ENCODE measurements at regions not wholly inside any gene's neighbourhood (a gene's known extent, or its start where the extent isn't known, plus 50 kb on each side); places are given as distances from the start of the nearest gene placed in this dataset.

GRCh38 chr10:43706166-43706565, 57.5 kb upstream of the ZNF32 start:
- TF ChIP-seq EP300 (IDR thresholded peaks at IDR 0.05) (no peak), POLR2AphosphoS5 (IDR thresholded peaks at IDR 0.05) (no peak), POLR2A (IDR thresholded peaks at IDR 0.05; ENCODE audit: low read depth) (no peak)
- TF ChIP-seq, protein P1, sequence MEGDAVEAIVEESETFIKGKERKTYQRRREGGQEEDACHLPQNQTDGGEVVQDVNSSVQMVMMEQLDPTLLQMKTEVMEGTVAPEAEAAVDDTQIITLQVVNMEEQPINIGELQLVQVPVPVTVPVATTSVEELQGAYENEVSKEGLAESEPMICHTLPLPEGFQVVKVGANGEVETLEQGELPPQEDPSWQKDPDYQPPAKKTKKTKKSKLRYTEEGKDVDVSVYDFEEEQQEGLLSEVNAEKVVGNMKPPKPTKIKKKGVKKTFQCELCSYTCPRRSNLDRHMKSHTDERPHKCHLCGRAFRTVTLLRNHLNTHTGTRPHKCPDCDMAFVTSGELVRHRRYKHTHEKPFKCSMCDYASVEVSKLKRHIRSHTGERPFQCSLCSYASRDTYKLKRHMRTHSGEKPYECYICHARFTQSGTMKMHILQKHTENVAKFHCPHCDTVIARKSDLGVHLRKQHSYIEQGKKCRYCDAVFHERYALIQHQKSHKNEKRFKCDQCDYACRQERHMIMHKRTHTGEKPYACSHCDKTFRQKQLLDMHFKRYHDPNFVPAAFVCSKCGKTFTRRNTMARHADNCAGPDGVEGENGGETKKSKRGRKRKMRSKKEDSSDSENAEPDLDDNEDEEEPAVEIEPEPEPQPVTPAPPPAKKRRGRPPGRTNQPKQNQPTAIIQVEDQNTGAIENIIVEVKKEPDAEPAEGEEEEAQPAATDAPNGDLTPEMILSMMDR (IDR thresholded peaks at IDR 0.05): no peak
- 89% methylated on average over 6 of the region's 6 CpGs for WGBS
- Histone ChIP-seq H3K9me3 (no peaks in the 10 kb centered on the region), H3K4me3 (no peak overlapping the region), H3K36me3 (no peaks in the 10 kb centered on the region), H3K27me3 (no peaks in the 10 kb centered on the region), H3K27ac (replicated peaks in 1 of 4) (no peak overlapping the region), H3K4me1 (peaks cover 0 to 14% (median 6%) of the 10 kb centered on the region in 4 donors)
- intact Hi-C loops (cut with DNase I): no loop called here
- DNase-seq (ENCODE audit: extremely low spot score): no peak

GRCh38 chr10:43703286-43703685, 54.6 kb upstream of the ZNF32 start:
- Histone ChIP-seq H3K4me3 (no peak overlapping the region), H3K9me3 (no peaks in the 10 kb centered on the region), H3K4me1 (peaks cover 0 to 16% (median 8%) of the 10 kb centered on the region in 4 donors), H3K27ac (replicated peaks in 1 of 4) (no peak overlapping the region), H3K27me3 (no peaks in the 10 kb centered on the region), H3K36me3 (no peaks in the 10 kb centered on the region)
- WGBS: 80% methylated on average over 1 of the region's 13 CpGs
- no peak for DNase-seq (ENCODE audit: extremely low spot score)
- TF ChIP-seq EP300 (IDR thresholded peaks at IDR 0.05): no peak
- no peak for TF ChIP-seq POLR2AphosphoS5 (IDR thresholded peaks at IDR 0.05)
- TF ChIP-seq POLR2A (IDR thresholded peaks at IDR 0.05; ENCODE audit: low read depth): no peak
- TF ChIP-seq, protein P1 (IDR thresholded peaks at IDR 0.05): no peak
- intact Hi-C loops (cut with DNase I): no loop called here

DNA sequence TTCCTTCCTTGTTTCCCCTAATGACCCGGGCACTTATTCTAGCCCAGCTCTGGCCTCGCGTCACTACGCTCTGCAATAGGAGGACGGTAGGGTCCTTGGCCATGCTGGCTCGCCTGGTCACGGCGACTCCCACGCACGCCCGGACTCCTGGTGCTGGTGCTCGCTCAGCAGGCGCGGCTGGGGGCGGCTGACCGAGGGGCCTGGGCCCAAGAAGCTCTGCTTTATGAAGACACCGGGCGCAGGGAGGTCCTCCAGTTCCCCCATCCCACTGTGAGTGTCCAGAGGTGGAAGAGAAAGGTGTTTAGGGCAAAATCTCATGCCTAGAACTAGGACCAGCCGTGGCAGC, 54.2 kb upstream of the ZNF32 start:
- Histone ChIP-seq H3K27me3 (no peaks in the 10 kb centered on the region), H3K4me1 (peaks cover 0 to 18% (median 6%) of the 10 kb centered on the region in 4 donors), H3K9me3 (no peaks in the 10 kb centered on the region), H3K36me3 (no peaks in the 10 kb centered on the region), H3K27ac (replicated peaks in 1 of 4) (no peak overlapping the region), H3K4me3 (no peak overlapping the region)
- TF ChIP-seq POLR2A (IDR thresholded peaks at IDR 0.05; ENCODE audit: low read depth) (no peak), POLR2AphosphoS5 (IDR thresholded peaks at IDR 0.05) (no peak), EP300 (IDR thresholded peaks at IDR 0.05) (no peak)
- TF ChIP-seq, protein P1 (IDR thresholded peaks at IDR 0.05): no peak
- intact Hi-C loops (cut with DNase I): no loop called here
- no peak for DNase-seq (ENCODE audit: extremely low spot score)
- WGBS: 96% methylated on average over 9 of the region's 19 CpGs

DNA sequence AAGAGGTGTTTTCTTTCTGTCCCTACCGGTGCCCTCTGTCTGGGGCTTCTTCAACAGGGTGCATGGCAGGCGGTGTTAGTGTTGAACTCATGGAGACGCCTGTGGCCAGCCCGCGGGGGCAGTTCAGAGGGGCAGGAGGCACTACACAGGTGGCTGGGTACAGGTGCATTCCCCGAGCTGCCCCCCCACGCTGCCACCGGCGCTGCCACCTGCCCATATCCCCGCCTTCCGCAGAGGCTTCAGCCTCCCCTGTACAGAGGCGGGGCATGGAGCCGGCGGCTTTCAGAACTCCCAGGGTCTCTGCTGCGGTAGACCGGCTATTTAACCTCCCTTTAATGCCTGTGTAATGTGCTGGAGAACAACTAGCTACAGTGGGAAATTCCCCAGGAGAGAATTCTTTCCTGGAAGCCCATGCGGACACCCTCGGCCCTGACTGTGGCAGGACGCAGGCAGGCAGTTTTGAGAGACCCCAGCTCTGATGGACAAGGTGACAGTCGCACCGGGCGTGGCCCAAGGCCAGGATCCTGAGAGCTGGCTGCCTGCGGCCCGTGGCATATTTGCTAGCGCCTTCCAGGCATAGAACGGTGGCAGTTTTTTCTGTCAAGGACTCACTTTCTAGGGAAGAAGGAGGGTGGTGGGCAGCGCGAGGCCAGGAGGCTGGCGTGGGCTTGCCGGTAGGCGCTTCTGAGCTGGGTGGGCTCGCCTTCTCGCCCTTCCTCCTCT, 53.7 kb upstream of the ZNF32 start:
- H3K27ac ChIP-seq (replicated peaks in 1 of 4): no peak overlapping the region
- H3K27me3 ChIP-seq: no peaks in the 10 kb centered on the region
- peaks cover 0 to 22% (median 2%) of the 10 kb centered on the region in 4 donors for H3K4me1 ChIP-seq
- intact Hi-C loops (cut with DNase I): no loop called here
- no peak for DNase-seq (ENCODE audit: extremely low spot score)
- 93% methylated on average over 21 of the region's 33 CpGs for WGBS
- no peak overlapping the region for H3K4me3 ChIP-seq
- TF ChIP-seq, protein P1 (IDR thresholded peaks at IDR 0.05): no peak
- no peak for TF ChIP-seq POLR2A (IDR thresholded peaks at IDR 0.05; ENCODE audit: low read depth)
- TF ChIP-seq EP300 (IDR thresholded peaks at IDR 0.05): no peak
- TF ChIP-seq POLR2AphosphoS5 (IDR thresholded peaks at IDR 0.05): no peak
- H3K9me3 ChIP-seq: no peaks in the 10 kb centered on the region
- H3K36me3 ChIP-seq: no peaks in the 10 kb centered on the region

DNA sequence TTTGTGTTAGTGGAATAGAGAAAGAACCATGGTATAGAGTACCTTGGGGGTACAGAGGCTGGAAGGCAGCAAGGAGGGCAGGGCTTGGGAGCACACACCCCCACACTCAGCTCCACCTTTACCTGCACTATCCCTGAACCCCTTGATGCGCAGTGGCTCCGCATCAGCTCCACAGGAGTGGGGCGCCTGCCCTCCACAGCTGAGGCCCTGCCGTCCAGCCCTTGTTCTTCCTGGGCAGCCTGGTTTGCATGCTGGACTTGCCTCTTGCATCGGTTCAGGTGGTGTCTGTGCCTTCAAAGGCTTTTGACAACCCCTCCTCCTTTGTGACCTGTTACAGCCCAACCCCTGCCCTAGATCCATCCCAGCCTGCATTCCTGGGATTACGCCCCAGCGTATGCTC, 52.6 kb upstream of the ZNF32 start:
- Histone ChIP-seq H3K36me3 (no peaks in the 10 kb centered on the region), H3K9me3 (no peaks in the 10 kb centered on the region), H3K4me1 (peaks cover 0 to 22% (median 2%) of the 10 kb centered on the region in 4 donors), H3K27ac (replicated peaks in 1 of 4) (no peak overlapping the region), H3K27me3 (no peaks in the 10 kb centered on the region), H3K4me3 (no peak overlapping the region)
- intact Hi-C loops (cut with DNase I): no loop called here
- DNase-seq (ENCODE audit: extremely low spot score): no peak
- TF ChIP-seq POLR2AphosphoS5 (IDR thresholded peaks at IDR 0.05) (no peak), EP300 (IDR thresholded peaks at IDR 0.05) (no peak), POLR2A (IDR thresholded peaks at IDR 0.05; ENCODE audit: low read depth) (no peak)
- TF ChIP-seq, protein P1 (IDR thresholded peaks at IDR 0.05): no peak
- WGBS: 99% methylated on average over 7 of the region's 7 CpGs
